PC-9 (cell line): ENCODE measurements at regions not wholly inside any gene's neighbourhood (a gene's known extent, or its start where the extent isn't known, plus 50 kb on each side); places are given as distances from the start of the nearest gene placed in this dataset.
"Not testable (repeated sequence)": the region's sequence is repeated elsewhere in the genome, so short reads cannot be mapped to it uniquely, and the experiment has no call there.

Experiments
- BruUV-seq: library from RNA; stranded (reverse); fragments of 400-500 nt; replicated peaks from 2 replicates; lab custom pipeline; 2021; lab: Mats Ljungman, UMichigan
- CTCF ChIA-PET: fragments of 300-600 bp; sonication (Branson Sonifier 250); formaldehyde crosslinking; loops from one replicate; lab custom pipeline; 2022; ENCODE audit warnings: antibody characterized with exemption; lab: Charles Lee
- POLR2A ChIA-PET: fragments of 300-600 bp; sonication (Branson Sonifier 250); formaldehyde crosslinking; loops from one replicate; lab custom pipeline; 2022; ENCODE audit warnings: antibody characterized with exemption; ENCODE audit not compliant: unreplicated experiment; lab: Charles Lee
- DNase-seq, 2 experiments: peaks; one replicate each; pipeline versions ENCODE4 v3.0.0 to v3.0.0-alpha.2; 2015 to 2022; ENCODE audit warnings: mixed read lengths in 1 of 2
- H2AFZ ChIP-seq: fragments of 200-600 bp; sonication (generic); 2 replicates; pipeline ENCODE4 v1.8.1; 2017; ENCODE audit warnings: antibody characterized with exemption
- H3F3A ChIP-seq: fragments of 200-600 bp; sonication (generic); 2 replicates; pipeline ENCODE4 v1.8.1; 2017; ENCODE audit warnings: antibody characterized with exemption, mild to moderate bottlenecking, low read depth; ENCODE audit not compliant: insufficient read depth
- H3K27ac ChIP-seq: fragments of 200-600 bp; sonication (generic); 2 replicates; pipeline ENCODE4 v1.6.1; 2016; ENCODE audit warnings: mixed run types
- H3K27me3 ChIP-seq: fragments of 200-600 bp; sonication (generic); 2 replicates; pipeline ENCODE4 v1.6.1; 2016; ENCODE audit warnings: low read depth, mixed run types; ENCODE audit not compliant: insufficient read depth
- H3K36me3 ChIP-seq: fragments of 200-600 bp; sonication (generic); 2 replicates; pipeline ENCODE4 v1.6.1; 2016; ENCODE audit warnings: low read depth, mixed run types
- H3K4me1 ChIP-seq: fragments of 200-600 bp; sonication (generic); replicated peaks from 2 replicates; pipeline ENCODE4 v1.6.1; 2016; ENCODE audit warnings: mixed run types; ENCODE audit not compliant: insufficient read depth
- H3K4me2 ChIP-seq: fragments of 200-600 bp; sonication (generic); 2 replicates; pipeline ENCODE4 v1.6.1; 2017; ENCODE audit warnings: mixed run types
- H3K4me3 ChIP-seq: fragments of 200-600 bp; sonication (generic); 2 replicates; pipeline ENCODE4 v1.6.1; 2016; ENCODE audit warnings: mixed run types
- H3K79me2 ChIP-seq: fragments of 200-600 bp; sonication (generic); 2 replicates; pipeline ENCODE4 v1.6.1; 2017; ENCODE audit warnings: low read depth, mixed run types
- H3K9me2 ChIP-seq: fragments of 200-600 bp; sonication (generic); 2 replicates; pipeline ENCODE4 v1.8.1; 2017; ENCODE audit warnings: mild to moderate bottlenecking; ENCODE audit not compliant: insufficient read depth
- H3K9me3 ChIP-seq: fragments of 200-600 bp; sonication (generic); 2 replicates; pipeline ENCODE4 v1.8.1; 2016; ENCODE audit warnings: low read depth; ENCODE audit not compliant: insufficient read depth
- H4K20me1 ChIP-seq: fragments of 200-600 bp; sonication (generic); 2 replicates; pipeline ENCODE4 v1.8.1; 2017; ENCODE audit not compliant: insufficient read depth
- CTCF ChIP-seq: fragments of 200-600 bp; sonication (generic); conservative IDR thresholded peaks from 2 replicates; pipeline ENCODE4 v1.6.1; 2017; ENCODE audit warnings: mixed run types, antibody characterized with exemption, mild to moderate bottlenecking, moderate library complexity
- EZH2 ChIP-seq: fragments of 200-600 bp; sonication (generic); IDR thresholded peaks from 2 replicates; pipeline ENCODE4 v1.8.0; 2017; ENCODE audit warnings: antibody characterized with exemption, low read depth
- intact Hi-C: fragments of 100-400 bp; cut with micrococcal nuclease; formaldehyde crosslinking; loops from one replicate; pipeline ENCODE4 v1.10.0; 2022; ENCODE audit not compliant: unreplicated experiment

- BruUV-seq = no TSS peak
Measured at GRCh38 chr1:100657876-100658715, 61.4 kb upstream of the VCAM1 start.

GRCh38 chr1:100658716-100659026 lies 60.9 kb upstream of the VCAM1 start:
- no peak overlapping the region for H3K4me3 ChIP-seq
- BruUV-seq = no TSS peak
- ChIA-PET CTCF (no interaction called here), POLR2A (no interaction called here)
- H3K4me1 ChIP-seq = no peaks in the 10 kb centered on the region
- H3K79me2 ChIP-seq = no peaks in the 10 kb centered on the region
- no peaks in the 10 kb centered on the region for H4K20me1 ChIP-seq
- no peak for DNase-seq
- H3K27me3 ChIP-seq = no peaks in the 10 kb centered on the region
- H3F3A ChIP-seq = no peaks in the 10 kb centered on the region
- H3K36me3 ChIP-seq = no peaks in the 10 kb centered on the region
- no peak overlapping the region for H3K27ac ChIP-seq
- peak overlapping the region; percentile 24; the same call in 1 of the 2 replicates for H2AFZ ChIP-seq
- H3K4me2 ChIP-seq = no peak overlapping the region
- H3K9me2 ChIP-seq = no peaks in the 10 kb centered on the region
- H3K9me3 ChIP-seq = 0 out of 2 replicates have a peak, but pooled peaks cover 3% of the 10 kb centered on the region
- TF ChIP-seq EZH2 (no peak), CTCF (no peak)
- intact Hi-C loops = no loop called here

More at GRCh38 chr1:100657876-100658715, 61.4 kb upstream of the VCAM1 start:
- CTCF ChIA-PET = no interaction called here
- Histone ChIP-seq H4K20me1 (no peaks in the 10 kb centered on the region), H3K4me3 (no peak overlapping the region), H3K36me3 (no peaks in the 10 kb centered on the region), H3K4me1 (no peaks in the 10 kb centered on the region), H3F3A (no peaks in the 10 kb centered on the region), H3K9me2 (no peaks in the 10 kb centered on the region), H3K4me2 (no peak overlapping the region), H3K9me3 (0 out of 2 replicates have a peak, but pooled peaks cover 1% of the 10 kb centered on the region), H2AFZ (no peak overlapping the region), H3K27me3 (no peaks in the 10 kb centered on the region), H3K79me2 (no peaks in the 10 kb centered on the region), H3K27ac (no peak overlapping the region)
- TF ChIP-seq CTCF (no peak), EZH2 (no peak)
- POLR2A ChIA-PET = no interaction called here
- intact Hi-C loops = no loop called here
- no peak for DNase-seq

GRCh38 chr1:100661176-100661575 lies 58.4 kb upstream of the VCAM1 start:
- H3K9me3 ChIP-seq = 0 out of 2 replicates have a peak, but pooled peaks cover 3% of the 10 kb centered on the region
- TF ChIP-seq CTCF = no peak
- TF ChIP-seq EZH2 = no peak
- no TSS peak for BruUV-seq
- no peaks in the 10 kb centered on the region for H4K20me1 ChIP-seq
- H3F3A ChIP-seq = no peaks in the 10 kb centered on the region
- no peak overlapping the region for H3K27ac ChIP-seq
- H3K79me2 ChIP-seq = no peaks in the 10 kb centered on the region
- H3K4me2 ChIP-seq = no peak overlapping the region
- ChIA-PET POLR2A (no interaction called here), CTCF (no interaction called here)
- intact Hi-C loops = no loop called here
- DNase-seq = peak in 1 of 2 experiments; percentile 23
- no peak overlapping the region for H3K4me3 ChIP-seq
- no peaks in the 10 kb centered on the region for H3K9me2 ChIP-seq
- H2AFZ ChIP-seq = no peak overlapping the region
- no peaks in the 10 kb centered on the region for H3K4me1 ChIP-seq
- H3K36me3 ChIP-seq = no peaks in the 10 kb centered on the region
- H3K27me3 ChIP-seq = no peaks in the 10 kb centered on the region

GRCh38 chr1:100668494-100668893 lies 51.0 kb upstream of the VCAM1 start:
- BruUV-seq, POLR2A ChIA-PET, H3K9me2 ChIP-seq, H2AFZ ChIP-seq, H3K9me3 ChIP-seq, H3K27ac ChIP-seq, H3K4me2 ChIP-seq, H3K36me3 ChIP-seq, intact Hi-C loops, H3F3A ChIP-seq, H4K20me1 ChIP-seq, H3K27me3 ChIP-seq, H3K4me3 ChIP-seq, CTCF ChIA-PET, H3K79me2 ChIP-seq, H3K4me1 ChIP-seq: not testable (repeated sequence)
- peak in 1 of 2 experiments; percentile 16 for DNase-seq
